Hepatocyte (in vitro differentiated cells): ENCODE measurements at regions not wholly inside any gene's neighbourhood (a gene's known extent, or its start where the extent isn't known, plus 50 kb on each side); places are given as distances from the start of the nearest gene placed in this dataset.

Source experiments
- DNase-seq: peaks from one replicate; pipeline ENCODE4 v3.0.0-alpha.2; 2016; ENCODE audit warnings: low spot score
- H2AFZ ChIP-seq: fragments of 200-600 bp; sonication (generic); 2 replicates; pipeline ENCODE4 v1.6.0; 2016; ENCODE audit warnings: antibody characterized with exemption, mild to moderate bottlenecking
- H3K27ac ChIP-seq: fragments of 200-600 bp; sonication (generic); 2 replicates; pipeline ENCODE4 v1.5.1; 2016; ENCODE audit warnings: mild to moderate bottlenecking
- H3K27me3 ChIP-seq: fragments of 200-600 bp; sonication (generic); 2 replicates; pipeline ENCODE4 v1.6.1; 2016
- H3K36me3 ChIP-seq: fragments of 200-600 bp; sonication (generic); replicated peaks from 2 replicates; pipeline ENCODE4 v1.5.1; 2016; ENCODE audit warnings: low read depth; ENCODE audit not compliant: insufficient read depth
- H3K4me1 ChIP-seq: fragments of 200-600 bp; sonication (generic); 2 replicates; pipeline ENCODE4 v1.5.1; 2016; ENCODE audit warnings: mild to moderate bottlenecking, moderate library complexity; ENCODE audit not compliant: insufficient read depth
- H3K4me2 ChIP-seq: fragments of 200-600 bp; sonication (generic); 2 replicates; pipeline ENCODE4 v1.6.0; 2016
- H3K4me3 ChIP-seq: fragments of 200-600 bp; sonication (generic); 2 replicates; pipeline ENCODE4 v1.5.1; 2016; ENCODE audit warnings: mild to moderate bottlenecking
- H3K79me2 ChIP-seq: fragments of 200-600 bp; sonication (generic); 2 replicates; pipeline ENCODE4 v1.6.0; 2017; ENCODE audit warnings: mild to moderate bottlenecking
- H3K9me2 ChIP-seq: fragments of 200-600 bp; sonication (generic); replicated peaks from 2 replicates; pipeline ENCODE4 v1.6.0; 2017; ENCODE audit warnings: mild to moderate bottlenecking; ENCODE audit not compliant: insufficient read depth
- H3K9me3 ChIP-seq: fragments of 200-600 bp; sonication (generic); 2 replicates; pipeline ENCODE4 v1.5.1; 2016; ENCODE audit warnings: low read depth, mild to moderate bottlenecking
- H4K20me1 ChIP-seq: fragments of 200-600 bp; sonication (generic); 2 replicates; pipeline ENCODE4 v1.6.0; 2016; ENCODE audit warnings: mild to moderate bottlenecking; ENCODE audit not compliant: insufficient read depth, poor library complexity, severe bottlenecking
- EZH2 ChIP-seq: fragments of 200-600 bp; sonication (generic); IDR thresholded peaks from 2 replicates; pipeline ENCODE4 v1.6.1; 2016; ENCODE audit warnings: antibody characterized with exemption, mild to moderate bottlenecking, borderline replicate concordance
- EZH2phosphoT487 ChIP-seq: fragments of 200-600 bp; sonication (generic); IDR thresholded peaks from one replicate; pipeline ENCODE4 v1.6.1; 2018; ENCODE audit warnings: antibody characterized with exemption, mild to moderate bottlenecking, low read depth, moderate library complexity; ENCODE audit not compliant: unreplicated experiment, severe bottlenecking
- WGBS: methylation state at CpG from one replicate; pipeline ENCODE4 v1.1.6; 2016; ENCODE audit warnings: low lambda C conversion rate; ENCODE audit errors: missing lambda C conversion rate; 5-methylcytosine and 5-hydroxymethylcytosine counted together
- TF ChIP-seq, protein P1 (sequence below): fragments of 200-600 bp; sonication (generic); IDR thresholded peaks from 2 replicates; pipeline ENCODE4 v1.5.1; 2016; ENCODE audit warnings: antibody characterized with exemption, mild to moderate bottlenecking; ENCODE audit not compliant: poor library complexity

DNA sequence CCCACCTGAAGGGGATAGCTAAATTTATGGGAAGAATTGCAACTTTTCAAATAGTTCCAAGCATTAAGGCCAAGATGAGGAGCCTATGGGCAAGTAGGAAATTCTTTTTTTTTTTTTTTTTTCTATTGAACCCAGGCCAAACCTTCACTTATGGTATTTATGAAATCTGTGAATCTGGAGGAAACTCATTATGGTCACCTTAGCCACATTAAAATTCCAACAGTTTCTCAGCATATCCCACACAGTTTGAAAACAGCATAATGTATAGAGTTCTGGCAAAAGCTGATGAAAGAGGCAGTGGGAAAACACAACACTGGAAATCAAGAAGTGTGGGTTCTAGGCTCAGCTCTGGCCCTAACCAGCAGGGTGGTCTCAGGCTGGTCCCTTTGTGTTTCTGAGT, 236.9 kb downstream of the PTEN start:
- no peaks in the 10 kb centered on the region for H3K9me2 ChIP-seq
- peaks cover 14% of the 10 kb centered on the region for H3K4me1 ChIP-seq
- H3K79me2 ChIP-seq: no peaks in the 10 kb centered on the region
- TF ChIP-seq EZH2phosphoT487 (no peak), EZH2 (no peak)
- TF ChIP-seq, protein P1, sequence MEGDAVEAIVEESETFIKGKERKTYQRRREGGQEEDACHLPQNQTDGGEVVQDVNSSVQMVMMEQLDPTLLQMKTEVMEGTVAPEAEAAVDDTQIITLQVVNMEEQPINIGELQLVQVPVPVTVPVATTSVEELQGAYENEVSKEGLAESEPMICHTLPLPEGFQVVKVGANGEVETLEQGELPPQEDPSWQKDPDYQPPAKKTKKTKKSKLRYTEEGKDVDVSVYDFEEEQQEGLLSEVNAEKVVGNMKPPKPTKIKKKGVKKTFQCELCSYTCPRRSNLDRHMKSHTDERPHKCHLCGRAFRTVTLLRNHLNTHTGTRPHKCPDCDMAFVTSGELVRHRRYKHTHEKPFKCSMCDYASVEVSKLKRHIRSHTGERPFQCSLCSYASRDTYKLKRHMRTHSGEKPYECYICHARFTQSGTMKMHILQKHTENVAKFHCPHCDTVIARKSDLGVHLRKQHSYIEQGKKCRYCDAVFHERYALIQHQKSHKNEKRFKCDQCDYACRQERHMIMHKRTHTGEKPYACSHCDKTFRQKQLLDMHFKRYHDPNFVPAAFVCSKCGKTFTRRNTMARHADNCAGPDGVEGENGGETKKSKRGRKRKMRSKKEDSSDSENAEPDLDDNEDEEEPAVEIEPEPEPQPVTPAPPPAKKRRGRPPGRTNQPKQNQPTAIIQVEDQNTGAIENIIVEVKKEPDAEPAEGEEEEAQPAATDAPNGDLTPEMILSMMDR: no peak
- H3K27ac ChIP-seq: no peak overlapping the region
- H3K4me2 ChIP-seq: no peak overlapping the region
- no peaks in the 10 kb centered on the region for H3K9me3 ChIP-seq
- H4K20me1 ChIP-seq: no peaks in the 10 kb centered on the region
- H2AFZ ChIP-seq: no peak overlapping the region
- H3K4me3 ChIP-seq: no peak overlapping the region
- no peaks in the 10 kb centered on the region for H3K36me3 ChIP-seq
- H3K27me3 ChIP-seq: no peaks in the 10 kb centered on the region
- no peak for DNase-seq

DNA sequence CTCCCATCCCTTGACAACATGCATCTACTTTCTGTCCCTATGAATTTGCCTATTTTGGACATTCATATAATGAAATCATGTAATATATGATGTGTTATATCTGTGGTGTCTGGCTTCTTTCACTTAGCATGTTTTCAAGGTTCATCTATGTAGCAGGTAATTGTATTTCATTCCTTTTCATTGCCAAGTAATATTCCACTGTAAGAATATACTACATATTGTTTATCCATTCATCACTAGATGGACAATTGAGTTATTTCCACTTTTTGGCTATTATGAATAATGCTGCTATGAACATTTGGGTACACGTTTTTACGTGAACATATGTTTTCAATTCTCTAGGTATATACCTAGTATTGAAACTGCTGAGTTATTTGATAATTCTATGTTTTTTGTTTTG, 238.2 kb downstream of the PTEN start:
- Histone ChIP-seq H3K27me3 (no peaks in the 10 kb centered on the region), H3K27ac (no peak overlapping the region), H3K79me2 (no peaks in the 10 kb centered on the region), H3K4me3 (no peak overlapping the region), H4K20me1 (no peaks in the 10 kb centered on the region), H3K36me3 (no peaks in the 10 kb centered on the region), H3K9me2 (no peaks in the 10 kb centered on the region), H3K9me3 (no peaks in the 10 kb centered on the region), H2AFZ (no peak overlapping the region), H3K4me1 (peaks cover 1% of the 10 kb centered on the region), H3K4me2 (no peak overlapping the region)
- WGBS: 85% methylated on average over 2 of the region's 2 CpGs
- TF ChIP-seq, protein P1: no peak
- DNase-seq: no peak

- Histone ChIP-seq H3K9me2 (no peaks in the 10 kb centered on the region), H4K20me1 (no peaks in the 10 kb centered on the region), H3K27ac (no peak overlapping the region), H2AFZ (no peak overlapping the region), H3K27me3 (no peaks in the 10 kb centered on the region), H3K79me2 (no peaks in the 10 kb centered on the region), H3K36me3 (no peaks in the 10 kb centered on the region), H3K4me2 (no peak overlapping the region), H3K4me3 (no peak overlapping the region), H3K9me3 (no peaks in the 10 kb centered on the region), H3K4me1 (no peaks in the 10 kb centered on the region)
- DNase-seq: no peak
- TF ChIP-seq EZH2phosphoT487: no peak
- TF ChIP-seq, protein P1: no peak
These were observed 240.2 kb downstream of the PTEN start for GRCh38 chr10:88103576-88103975.

GRCh38 chr10:88104223-88104622, 240.8 kb downstream of the PTEN start:
- no peaks in the 10 kb centered on the region for H3K36me3 ChIP-seq
- H3K9me2 ChIP-seq: no peaks in the 10 kb centered on the region
- no peak overlapping the region for H3K4me3 ChIP-seq
- DNase-seq: no peak
- no peaks in the 10 kb centered on the region for H3K27me3 ChIP-seq
- H2AFZ ChIP-seq: no peak overlapping the region
- H3K79me2 ChIP-seq: no peaks in the 10 kb centered on the region
- no peaks in the 10 kb centered on the region for H3K4me1 ChIP-seq
- no peaks in the 10 kb centered on the region for H3K9me3 ChIP-seq
- 91% methylated on average over 2 of the region's 2 CpGs for WGBS
- no peak overlapping the region for H3K4me2 ChIP-seq
- H3K27ac ChIP-seq: no peak overlapping the region
- no peaks in the 10 kb centered on the region for H4K20me1 ChIP-seq
- TF ChIP-seq, protein P1: no peak
- TF ChIP-seq EZH2 (no peak), EZH2phosphoT487 (no peak)
